ENCODE measurements at regions not wholly inside any gene's neighbourhood (a gene's known extent, or its start where the extent isn't known, plus 50 kb on each side); places are given as distances from the start of the nearest gene placed in this dataset.

- peaks cover 21% of the 10 kb centered on the region for H3K27me3 Mint-ChIP-seq (ENCODE audit: low read depth, unreplicated experiment)
- H3K27me3 ChIP-seq (ENCODE audit: insufficient read depth, low read length): peaks cover 3% of the 10 kb centered on the region
- H3K27ac ChIP-seq (ENCODE audit: low read depth, low read length): no peak overlapping the region
- no peaks in the 10 kb centered on the region for H3K36me3 ChIP-seq (ENCODE audit: insufficient read depth, low read length)
- no peaks in the 10 kb centered on the region for H3K79me2 ChIP-seq (ENCODE audit: insufficient read depth, low read length)
- H3K9ac ChIP-seq (ENCODE audit: low read length): no peak overlapping the region
- H2AFZ ChIP-seq (ENCODE audit: low read depth, low read length): no peak overlapping the region
- H3K9me3 Mint-ChIP-seq (ENCODE audit: unreplicated experiment): peaks cover 8% of the 10 kb centered on the region
- peak overlapping the region; percentile 37 for H3K4me2 ChIP-seq (ENCODE audit: low read length)
- H3K27ac Mint-ChIP-seq (ENCODE audit: unreplicated experiment): no peak overlapping the region
- H4K20me1 ChIP-seq (ENCODE audit: insufficient read depth, low read length): no peaks in the 10 kb centered on the region
- DNase-seq (ENCODE audit: low read depth) (peak; percentile 47), FAIRE-seq (peak; percentile 84)
- H3K4me3 Mint-ChIP-seq (ENCODE audit: unreplicated experiment): no peak overlapping the region
- peaks cover 21% of the 10 kb centered on the region for H3K4me1 ChIP-seq (ENCODE audit: insufficient read depth, low read length)
- TF ChIP-seq EZH2 (IDR thresholded peaks at IDR 0.05; ENCODE audit: insufficient read depth, low read length) (no peak), CTCF (IDR thresholded peaks at IDR 0.05; ENCODE audit: insufficient read depth, low read depth, low read length) (no peak)
- no peak overlapping the region for H3K4me3 ChIP-seq (ENCODE audit: insufficient read depth, low read depth, low read length)
- H3K9me3 ChIP-seq (ENCODE audit: insufficient read depth, low read depth, low read length): no peaks in the 10 kb centered on the region
- H3K4me1 Mint-ChIP-seq (ENCODE audit: low read depth, unreplicated experiment): peaks cover 2% of the 10 kb centered on the region
- H3K36me3 Mint-ChIP-seq (ENCODE audit: low read depth, unreplicated experiment): no peaks in the 10 kb centered on the region
Observed at GRCh38 chr3:72319194-72320094, 528.8 kb downstream of the SHQ1 start.

GRCh38 chr3:72318504-72319193 lies 529.6 kb downstream of the SHQ1 start:
- Mint-ChIP-seq H3K4me1 (ENCODE audit: low read depth, unreplicated experiment) (peaks cover 2% of the 10 kb centered on the region), H3K9me3 (ENCODE audit: unreplicated experiment) (peaks cover 9% of the 10 kb centered on the region), H3K36me3 (ENCODE audit: low read depth, unreplicated experiment) (no peaks in the 10 kb centered on the region), H3K4me3 (ENCODE audit: unreplicated experiment) (no peak overlapping the region), H3K27ac (ENCODE audit: unreplicated experiment) (no peak overlapping the region), H3K27me3 (ENCODE audit: low read depth, unreplicated experiment) (peaks cover 22% of the 10 kb centered on the region)
- Histone ChIP-seq H3K4me1 (ENCODE audit: insufficient read depth, low read length) (peaks cover 21% of the 10 kb centered on the region), H3K79me2 (ENCODE audit: insufficient read depth, low read length) (no peaks in the 10 kb centered on the region), H2AFZ (ENCODE audit: low read depth, low read length) (no peak overlapping the region), H3K27ac (ENCODE audit: low read depth, low read length) (no peak overlapping the region), H3K4me2 (ENCODE audit: low read length) (peak overlapping the region; percentile 37), H3K9ac (ENCODE audit: low read length) (no peak overlapping the region), H3K9me3 (ENCODE audit: insufficient read depth, low read depth, low read length) (no peaks in the 10 kb centered on the region), H4K20me1 (ENCODE audit: insufficient read depth, low read length) (no peaks in the 10 kb centered on the region), H3K4me3 (ENCODE audit: insufficient read depth, low read depth, low read length) (no peak overlapping the region), H3K27me3 (ENCODE audit: insufficient read depth, low read length) (no peaks in the 10 kb centered on the region), H3K36me3 (ENCODE audit: insufficient read depth, low read length) (no peaks in the 10 kb centered on the region)
- TF ChIP-seq CTCF (IDR thresholded peaks at IDR 0.05; ENCODE audit: insufficient read depth, low read depth, low read length): no peak
- no peak for TF ChIP-seq EZH2 (IDR thresholded peaks at IDR 0.05; ENCODE audit: insufficient read depth, low read length)
- DNase-seq (ENCODE audit: low read depth) (no peak), FAIRE-seq (no peak)

Measured in astrocyte (in vitro differentiated cells and primary cell).